Tibial artery (tissue), 4 donors: ENCODE measurements at regions not wholly inside any gene's neighbourhood (a gene's known extent, or its start where the extent isn't known, plus 50 kb on each side); places are given as distances from the start of the nearest gene placed in this dataset.
A peak's percentile ranks its signal among the peaks of the same experiment; 100 is the strongest.
"Not testable (repeated sequence)": the region's sequence is repeated elsewhere in the genome, so short reads cannot be mapped to it uniquely, and the experiment has no call there.

Source experiments
- DNase-seq, 2 donors: peaks; one replicate each; pipeline ENCODE4 v3.0.0-alpha.2; 2019
- H3K27ac ChIP-seq, 2 donors: fragments of 200-600 bp; sonication (generic) in 1 of 2; 1 replicate in 1 of 2; 2 replicates in 1 of 2; pipeline ENCODE4 v1.5.1; 2018 to 2019; ENCODE audit warnings: mild to moderate bottlenecking in 1 of 2
- H3K27me3 ChIP-seq, 2 donors: fragments of 200-600 bp; sonication (generic) in 1 of 2; one replicate each; pipeline versions ENCODE4 v1.5.1 to v1.6.0; 2016 to 2019
- H3K36me3 ChIP-seq, 3 donors: fragments of 200-600 bp; sonication (generic) in 2 of 3; one replicate each; pipeline ENCODE4 v1.5.1; 2016 to 2019; ENCODE audit warnings: mild to moderate bottlenecking in 2 of 3
- H3K4me1 ChIP-seq, 4 donors: fragments of 200-600 bp; sonication (generic) in 2 of 4; 1 replicate in 3 of 4; 2 replicates in 1 of 4; pipeline ENCODE4 v1.5.1; 2016 to 2019
- H3K4me3 ChIP-seq, 2 donors: fragments of 200-600 bp; sonication (generic) in 1 of 2; 1 replicate in 1 of 2; 2 replicates in 1 of 2; pipeline ENCODE4 v1.5.1; 2018 to 2019; ENCODE audit warnings: mild to moderate bottlenecking in 2 of 2
- H3K9me3 ChIP-seq, 3 donors: fragments of 200-600 bp; sonication (generic) in 1 of 3; one replicate each; pipeline ENCODE4 v1.5.1; 2016 to 2019
- intact Hi-C: fragments of 100-400 bp; cut with DNase I; formaldehyde crosslinking; loops from one replicate; pipeline ENCODE4 v1.15.0; 2023; ENCODE audit warnings: low total_unique reads
- TF ChIP-seq, protein P1 (sequence below), 2 experiments: fragments of 200-600 bp in 1 of 2; fragments of 450-650 bp in 1 of 2; IDR thresholded peaks; one replicate each; pipeline ENCODE4 v1.5.1; 2017 to 2019; ENCODE audit warnings: antibody characterized with exemption in 2 of 2, mild to moderate bottlenecking in 1 of 2, moderate library complexity in 1 of 2

DNA sequence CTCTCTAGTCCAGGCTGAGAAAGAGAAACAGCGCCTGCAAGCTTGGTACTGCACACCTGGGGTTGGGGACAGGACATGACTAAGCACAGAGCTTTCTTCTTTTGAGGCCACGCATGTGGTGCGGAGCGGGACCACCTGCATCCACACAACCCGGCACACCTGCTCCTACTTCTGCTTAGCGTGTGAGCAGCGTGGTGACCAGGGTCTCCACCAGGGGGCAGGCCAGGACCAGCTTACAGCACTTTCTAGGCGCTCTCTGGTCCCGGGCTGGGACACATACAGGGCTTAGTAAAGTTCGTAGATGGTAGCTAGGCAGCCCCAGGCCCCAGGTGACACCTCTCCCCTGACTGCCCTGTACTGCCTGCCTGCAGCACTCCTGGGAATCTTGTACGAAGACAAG is 89.7 kb upstream of the HMX1 start:
- intact Hi-C loops = not testable (repeated sequence)

DNA sequence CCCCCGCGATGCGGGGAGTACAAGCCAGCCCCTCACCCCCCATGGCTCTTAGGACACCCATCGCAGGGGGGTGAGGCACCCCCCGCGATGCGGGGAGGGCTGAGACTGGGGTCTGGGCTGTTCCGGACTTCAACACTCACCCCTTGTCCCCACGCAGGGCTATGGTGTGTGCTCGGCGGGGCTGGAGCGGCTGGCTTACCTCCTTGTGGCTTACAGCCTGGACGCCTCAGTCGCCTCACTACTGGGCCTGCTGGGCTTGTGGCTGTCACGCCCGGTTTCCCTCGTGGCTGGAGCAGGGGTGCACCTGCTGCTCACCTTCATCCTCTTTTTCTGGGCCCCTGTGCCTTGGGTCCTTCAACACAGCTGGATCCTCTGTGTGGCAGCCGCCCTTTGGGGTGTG is 87.8 kb upstream of the HMX1 start:
- H3K9me3 ChIP-seq, H3K27ac ChIP-seq, H3K4me1 ChIP-seq, H3K36me3 ChIP-seq, H3K4me3 ChIP-seq, intact Hi-C loops, DNase-seq: not testable (repeated sequence)
- H3K27me3 ChIP-seq = peaks cover 0 to 41% of the 10 kb centered on the region in 2 donors

More for the DNA sequence above, 89.7 kb upstream of the HMX1 start:
- H3K4me3 ChIP-seq, DNase-seq, H3K27ac ChIP-seq, H3K4me1 ChIP-seq, H3K36me3 ChIP-seq, H3K9me3 ChIP-seq: not testable (repeated sequence)
- TF ChIP-seq, protein P1, sequence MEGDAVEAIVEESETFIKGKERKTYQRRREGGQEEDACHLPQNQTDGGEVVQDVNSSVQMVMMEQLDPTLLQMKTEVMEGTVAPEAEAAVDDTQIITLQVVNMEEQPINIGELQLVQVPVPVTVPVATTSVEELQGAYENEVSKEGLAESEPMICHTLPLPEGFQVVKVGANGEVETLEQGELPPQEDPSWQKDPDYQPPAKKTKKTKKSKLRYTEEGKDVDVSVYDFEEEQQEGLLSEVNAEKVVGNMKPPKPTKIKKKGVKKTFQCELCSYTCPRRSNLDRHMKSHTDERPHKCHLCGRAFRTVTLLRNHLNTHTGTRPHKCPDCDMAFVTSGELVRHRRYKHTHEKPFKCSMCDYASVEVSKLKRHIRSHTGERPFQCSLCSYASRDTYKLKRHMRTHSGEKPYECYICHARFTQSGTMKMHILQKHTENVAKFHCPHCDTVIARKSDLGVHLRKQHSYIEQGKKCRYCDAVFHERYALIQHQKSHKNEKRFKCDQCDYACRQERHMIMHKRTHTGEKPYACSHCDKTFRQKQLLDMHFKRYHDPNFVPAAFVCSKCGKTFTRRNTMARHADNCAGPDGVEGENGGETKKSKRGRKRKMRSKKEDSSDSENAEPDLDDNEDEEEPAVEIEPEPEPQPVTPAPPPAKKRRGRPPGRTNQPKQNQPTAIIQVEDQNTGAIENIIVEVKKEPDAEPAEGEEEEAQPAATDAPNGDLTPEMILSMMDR (IDR thresholded peaks at IDR 0.05) = peak in 1 of 2 experiments; percentile 16
- peaks cover 0 to 51% of the 10 kb centered on the region in 2 donors for H3K27me3 ChIP-seq

DNA sequence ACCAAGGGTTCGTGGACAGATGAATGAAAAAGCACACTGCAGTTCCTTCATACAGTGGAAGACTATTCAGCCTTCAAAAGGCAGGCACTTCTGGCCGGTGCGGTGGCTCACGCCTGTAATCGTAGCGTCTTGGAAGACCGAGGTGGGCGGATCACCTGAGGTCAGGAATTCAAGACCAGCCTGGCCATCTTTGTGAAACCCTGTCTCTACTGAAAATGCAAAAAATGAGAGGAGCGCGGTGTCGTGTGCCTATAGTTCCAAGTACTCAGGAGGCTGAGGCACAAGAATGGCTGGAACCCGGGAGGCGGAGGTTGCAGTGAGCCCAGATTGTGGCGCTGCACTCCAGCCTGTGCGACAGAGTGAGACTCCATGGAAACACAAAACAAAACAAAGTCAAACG is 82.4 kb upstream of the HMX1 start:
- H3K36me3 ChIP-seq, H3K4me3 ChIP-seq, H3K9me3 ChIP-seq, intact Hi-C loops, DNase-seq, H3K27ac ChIP-seq, H3K4me1 ChIP-seq: not testable (repeated sequence)
- H3K27me3 ChIP-seq = peaks cover 0 to 11% of the 10 kb centered on the region in 2 donors

DNA sequence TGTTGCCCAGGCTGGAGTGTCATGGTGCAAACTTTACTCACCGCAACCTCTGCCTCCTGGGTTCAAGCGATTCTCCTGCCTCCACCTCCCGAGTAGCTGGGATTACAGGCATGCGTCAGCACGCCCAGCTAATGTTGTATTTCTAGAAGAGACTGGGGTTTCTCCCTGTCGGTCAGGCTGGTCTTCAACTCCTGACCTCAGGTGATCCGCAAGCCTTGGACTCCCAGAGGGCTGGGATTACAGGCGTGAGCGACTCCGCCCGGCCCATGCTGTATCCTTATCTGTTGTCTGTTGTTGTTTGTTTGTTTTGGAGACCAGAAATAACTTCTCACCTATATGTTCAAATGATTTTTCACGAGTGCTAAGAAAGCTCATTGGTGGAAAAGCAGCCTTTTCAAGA is 81.2 kb upstream of the HMX1 start:
- intact Hi-C loops, H3K4me1 ChIP-seq, DNase-seq, H3K36me3 ChIP-seq, H3K4me3 ChIP-seq, H3K27ac ChIP-seq, H3K9me3 ChIP-seq, H3K27me3 ChIP-seq: not testable (repeated sequence)

DNA sequence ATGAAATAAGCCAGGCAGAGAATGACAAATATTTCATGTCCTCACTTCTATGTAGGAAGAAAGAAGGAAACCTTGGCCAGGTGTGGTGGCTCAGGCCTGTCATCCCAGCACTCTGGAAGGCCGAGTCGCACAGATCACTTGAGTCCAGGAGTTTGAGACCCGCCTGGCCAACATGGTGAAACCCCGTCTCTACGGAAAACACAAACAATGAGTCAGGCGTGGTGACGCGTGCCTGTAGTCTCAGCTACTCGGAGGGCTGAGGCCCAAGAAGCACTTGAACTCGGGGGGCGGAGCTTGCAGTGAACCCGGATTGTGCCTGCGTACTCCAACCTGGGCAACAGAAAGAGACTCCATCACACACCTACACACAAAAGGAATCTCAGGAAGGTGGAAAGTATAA is 80.5 kb upstream of the HMX1 start:
- DNase-seq, H3K27ac ChIP-seq, H3K27me3 ChIP-seq, intact Hi-C loops, H3K4me1 ChIP-seq, H3K4me3 ChIP-seq, H3K36me3 ChIP-seq, H3K9me3 ChIP-seq: not testable (repeated sequence)

DNA sequence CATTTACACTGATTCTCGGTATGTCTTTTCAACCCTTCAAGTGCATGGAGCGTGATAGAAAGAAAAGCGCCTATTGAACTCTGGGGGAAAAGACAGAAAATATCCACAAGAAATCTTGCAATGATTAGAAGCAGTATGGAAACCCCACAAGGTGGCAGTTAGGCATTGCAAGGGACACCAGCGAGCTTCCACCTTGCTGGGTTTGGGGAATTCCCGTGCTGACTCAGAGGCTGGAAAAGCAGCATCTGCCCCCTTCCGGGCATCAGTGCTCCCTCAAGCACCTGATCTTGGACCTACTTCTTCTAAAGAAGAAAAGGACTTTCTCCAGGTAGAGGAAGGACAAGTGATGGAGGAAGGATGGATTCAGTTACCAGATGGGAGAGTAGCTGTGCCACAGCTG is 73.9 kb upstream of the HMX1 start:
- DNase-seq, H3K36me3 ChIP-seq, H3K27me3 ChIP-seq, H3K9me3 ChIP-seq, H3K4me3 ChIP-seq, H3K27ac ChIP-seq, H3K4me1 ChIP-seq, intact Hi-C loops: not testable (repeated sequence)

DNA sequence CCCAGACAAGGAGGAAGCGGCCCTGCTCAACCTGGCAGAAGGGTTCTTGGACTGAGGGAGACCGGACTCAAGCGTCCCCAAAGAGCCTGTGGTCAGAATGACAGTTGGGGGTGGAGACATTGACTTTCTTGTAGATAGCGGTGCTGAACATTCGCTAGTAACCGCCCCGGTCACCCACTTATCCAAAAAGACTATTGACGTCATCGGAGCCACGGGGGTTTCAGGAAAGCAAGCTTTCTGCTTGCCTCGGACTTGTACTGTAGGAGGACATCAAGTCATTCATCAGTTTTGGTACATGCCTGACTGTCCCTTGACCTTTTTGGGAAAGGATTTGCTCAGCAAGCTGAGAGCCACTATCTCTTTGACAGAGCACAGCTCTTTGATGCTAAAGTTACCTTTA is 71.7 kb upstream of the HMX1 start:
- H3K4me3 ChIP-seq, H3K9me3 ChIP-seq, DNase-seq, H3K4me1 ChIP-seq, H3K36me3 ChIP-seq, H3K27ac ChIP-seq, intact Hi-C loops: not testable (repeated sequence)
- peaks cover 0 to 22% of the 10 kb centered on the region in 2 donors for H3K27me3 ChIP-seq

DNA sequence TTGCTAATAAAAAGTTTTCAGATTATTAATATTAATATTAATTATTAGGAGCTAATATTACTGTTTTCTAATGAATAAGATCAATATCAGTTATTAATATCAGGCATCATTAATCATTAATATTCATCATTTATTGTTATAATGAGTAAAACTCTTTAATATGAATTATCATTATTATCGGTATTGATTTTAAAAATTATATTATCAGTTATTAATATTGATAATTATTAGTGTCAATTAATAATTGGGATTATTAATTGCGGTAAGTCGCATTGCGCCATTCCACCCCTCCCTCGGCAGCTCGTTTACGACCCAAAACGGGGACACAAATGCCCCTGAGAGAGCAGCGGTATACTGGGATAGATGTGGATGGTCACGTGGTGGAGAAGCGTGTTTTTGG is 70.4 kb upstream of the HMX1 start:
- intact Hi-C loops = not testable (repeated sequence)

DNA sequence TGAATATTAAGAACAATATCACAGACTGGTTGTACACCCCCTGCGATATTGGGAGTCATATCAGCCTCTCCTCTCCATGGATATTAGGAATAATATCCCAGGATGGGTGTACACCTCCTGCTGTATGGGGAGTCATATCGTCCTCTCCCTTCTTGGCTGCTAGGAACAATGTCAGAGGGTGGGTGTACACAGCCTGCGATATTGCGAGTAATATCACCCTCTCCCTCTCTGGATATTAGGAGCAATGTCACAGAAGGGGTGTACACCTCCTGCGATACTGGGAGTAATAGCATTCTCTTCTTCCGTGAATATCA is 69.8 kb upstream of the HMX1 start:
- H3K4me3 ChIP-seq = not testable (repeated sequence)

More for the DNA sequence above, 70.4 kb upstream of the HMX1 start:
- H3K9me3 ChIP-seq, DNase-seq, H3K36me3 ChIP-seq, H3K27ac ChIP-seq, H3K4me3 ChIP-seq, H3K4me1 ChIP-seq: not testable (repeated sequence)
- H3K27me3 ChIP-seq = peaks cover 0 to 22% of the 10 kb centered on the region in 2 donors

DNA sequence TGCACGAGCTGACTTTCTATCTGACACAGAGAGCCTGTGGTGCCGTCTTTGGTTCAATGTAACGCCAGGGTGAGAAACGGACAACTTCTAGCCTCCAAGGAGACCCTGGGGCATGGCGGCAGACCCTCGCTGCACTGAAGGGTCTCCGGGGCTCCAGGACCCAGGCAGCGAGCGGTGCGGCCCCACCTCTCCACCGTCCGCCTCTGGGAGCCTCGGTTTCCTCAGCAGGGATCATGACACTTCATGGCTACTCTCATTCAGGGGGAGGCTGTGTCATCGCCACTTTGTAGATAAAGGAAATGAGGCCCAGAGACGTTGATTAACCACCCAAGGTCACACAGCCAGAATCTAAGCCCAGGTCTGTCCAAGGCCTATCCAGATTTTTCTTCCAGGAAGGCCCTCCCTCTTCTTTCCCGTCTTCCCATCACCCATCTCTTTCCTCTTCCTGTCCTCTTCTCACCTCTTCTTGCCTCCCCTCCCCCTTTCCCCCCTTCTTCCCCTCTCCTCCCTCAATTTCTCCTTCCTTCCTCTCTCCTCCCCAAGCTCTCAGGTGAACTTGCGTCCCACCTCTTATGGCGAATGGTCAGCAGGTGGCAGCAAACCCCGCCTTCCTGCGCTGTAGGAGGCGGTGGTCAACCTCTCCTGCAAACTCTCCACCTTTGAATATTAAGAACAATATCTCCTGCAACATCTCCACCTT is 69.3 kb upstream of the HMX1 start:
- TF ChIP-seq, protein P1 (IDR thresholded peaks at IDR 0.05) = no peak
- H3K4me1 ChIP-seq = no peaks in the 10 kb centered on the region
- no peak overlapping the region for H3K27ac ChIP-seq
- peaks cover 0 to 22% of the 10 kb centered on the region in 2 donors for H3K27me3 ChIP-seq
- H3K4me3 ChIP-seq = no peak overlapping the region
- no peak for DNase-seq
- H3K36me3 ChIP-seq = no peaks in the 10 kb centered on the region
- H3K9me3 ChIP-seq = peaks cover 0 to 3% (median 0%) of the 10 kb centered on the region in 3 donors
- intact Hi-C loops = no loop called here

More for the DNA sequence above, 69.8 kb upstream of the HMX1 start:
- H3K9me3 ChIP-seq, H3K36me3 ChIP-seq, intact Hi-C loops, DNase-seq, H3K27ac ChIP-seq, H3K4me1 ChIP-seq: not testable (repeated sequence)
- peaks cover 0 to 22% of the 10 kb centered on the region in 2 donors for H3K27me3 ChIP-seq
